HEK293T (cell line): ENCODE measurements at regions not wholly inside any gene's neighbourhood (a gene's known extent, or its start where the extent isn't known, plus 50 kb on each side); places are given as distances from the start of the nearest gene placed in this dataset.

Experiments
- ARNT ChIP-seq: fragments of 450-650 bp; IDR thresholded peaks from 2 replicates; pipeline ENCODE4 v1.6.1; 2017; ENCODE audit warnings: mild to moderate bottlenecking
- BHLHE40 ChIP-seq: fragments of 450-650 bp; IDR thresholded peaks from 2 replicates; pipeline ENCODE4 v1.6.1; 2016; ENCODE audit warnings: mild to moderate bottlenecking, moderate library complexity, borderline replicate concordance
- ELF4 ChIP-seq: fragments of 450-650 bp; IDR thresholded peaks from 2 replicates; pipeline ENCODE4 v1.6.1; 2017; ENCODE audit warnings: antibody characterized with exemption
- SP1 ChIP-seq: fragments of 450-650 bp; IDR thresholded peaks from 2 replicates; pipeline ENCODE4 v1.6.1; 2017

DNA sequence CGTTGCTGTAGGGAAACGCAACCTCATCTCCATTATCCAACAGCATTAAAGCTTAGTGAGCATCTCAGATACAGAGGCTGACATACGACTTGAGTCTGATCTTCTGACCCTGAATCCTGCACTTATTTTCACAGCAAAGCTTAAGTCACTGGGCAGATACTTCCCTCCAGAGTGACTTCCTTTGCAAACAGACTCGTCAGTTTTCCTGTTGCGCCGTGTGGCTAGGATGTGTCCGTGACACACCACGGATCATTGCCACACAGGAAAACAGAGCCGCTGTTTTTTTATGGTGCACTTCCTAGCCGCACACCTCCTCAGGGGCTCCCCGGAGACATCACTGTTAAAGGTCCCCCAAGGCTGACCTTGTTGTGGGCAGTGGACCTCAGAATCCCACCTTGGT is 94.9 kb upstream of the MKI67 start:
- no peak for TF ChIP-seq ELF4
- no peak for TF ChIP-seq BHLHE40
- TF ChIP-seq SP1: no peak
- no peak for TF ChIP-seq ARNT
